A549 (cell line): ENCODE measurements at regions not wholly inside any gene's neighbourhood (a gene's known extent, or its start where the extent isn't known, plus 50 kb on each side); places are given as distances from the start of the nearest gene placed in this dataset.

Experiments
- CHD2 ChIP-seq: fragments of 150-350 bp; IDR thresholded peaks from 2 replicates; pipeline ENCODE4 v1.6.1; 2014; ENCODE audit warnings: low read length; ENCODE audit not compliant: partially characterized antibody
- CTCF ChIP-seq: fragments of >200 bp; sonication (Bioruptor Twin); formaldehyde crosslinking; IDR thresholded peaks from 3 replicates; pipeline ENCODE4 v1.5.1; 2016
- EP300 ChIP-seq, 2 experiments: fragments of >200 bp; sonication (Bioruptor Twin); formaldehyde crosslinking; IDR thresholded peaks; 2 replicates in 1 of 2; 3 replicates in 1 of 2; pipeline ENCODE4 v1.6.1; 2016 to 2017
- JUNB ChIP-seq: fragments of >200 bp; sonication (Bioruptor Twin); formaldehyde crosslinking; IDR thresholded peaks from 2 replicates; pipeline ENCODE4 v1.6.1; 2016
- MAFK ChIP-seq: fragments of 450-650 bp; IDR thresholded peaks from 2 replicates; pipeline ENCODE4 v1.6.1; 2014; ENCODE audit not compliant: partially characterized antibody
- MAX ChIP-seq: IDR thresholded peaks from 2 replicates; pipeline ENCODE4 v1.6.1; 2012
- NFE2L2 ChIP-seq: fragments of 150-350 bp; conservative IDR thresholded peaks from 2 replicates; pipeline ENCODE4 v1.6.1; 2014; ENCODE audit warnings: low read length
- POLR2A ChIP-seq: IDR thresholded peaks from 2 replicates; pipeline ENCODE4 v1.6.1; 2012; ENCODE audit warnings: mild to moderate bottlenecking, low read length
- RAD21 ChIP-seq, 2 experiments: fragments of >200 bp in 1 of 2; sonication (Bioruptor Twin) in 1 of 2; formaldehyde crosslinking in 1 of 2; IDR thresholded peaks in 1 of 2; conservative IDR thresholded peaks in 1 of 2; 2 replicates in 1 of 2; 3 replicates in 1 of 2; pipeline ENCODE4 v1.6.1; 2012 to 2018; ENCODE audit warnings: inconsistent platforms in 1 of 2
- RARB ChIP-seq: fragments of 250-450 bp; sonication (Bioruptor Pico); IDR thresholded peaks from 2 replicates; pipeline ENCODE4 v1.8.0; 2021; ENCODE audit warnings: mild to moderate bottlenecking, moderate library complexity
- REST ChIP-seq: fragments of 200-600 bp; sonication (generic); IDR thresholded peaks from 2 replicates; pipeline ENCODE4 v1.6.1; 2016; ENCODE audit warnings: antibody characterized with exemption, mild to moderate bottlenecking, moderate library complexity
- RNF2 ChIP-seq: fragments of 200-600 bp; sonication (generic); IDR thresholded peaks from 2 replicates; pipeline ENCODE4 v1.6.1; 2016; ENCODE audit warnings: low read depth, mild to moderate bottlenecking, antibody characterized with exemption, moderate library complexity, borderline replicate concordance
- USF2 ChIP-seq: fragments of 450-650 bp; IDR thresholded peaks from 2 replicates; pipeline ENCODE4 v1.6.1; 2014; ENCODE audit warnings: antibody characterized with exemption

GRCh38 chr2:19098467-19099160, 259.8 kb downstream of the OSR1 start:
- TF ChIP-seq MAX = no peak
- no peak for TF ChIP-seq RNF2
- no peak for TF ChIP-seq USF2
- no peak for TF ChIP-seq POLR2A
- TF ChIP-seq CTCF = no peak
- TF ChIP-seq RARB (CRISPR knock-in tag) = no peak
- no peak for TF ChIP-seq JUNB
- TF ChIP-seq MAFK = no peak
- no peak for TF ChIP-seq CHD2
- TF ChIP-seq REST = no peak
- no peak for TF ChIP-seq RAD21 (conservative IDR thresholded peaks at IDR 0.05 in 1 of 2, IDR thresholded peaks at IDR 0.05 in 1 of 2)
- no peak for TF ChIP-seq EP300 (IDR thresholded peaks at IDR 0.05)
- no peak for TF ChIP-seq NFE2L2
